ENCODE measurements at regions not wholly inside any gene's neighbourhood (a gene's known extent, or its start where the extent isn't known, plus 50 kb on each side); places are given as distances from the start of the nearest gene placed in this dataset.

DNA sequence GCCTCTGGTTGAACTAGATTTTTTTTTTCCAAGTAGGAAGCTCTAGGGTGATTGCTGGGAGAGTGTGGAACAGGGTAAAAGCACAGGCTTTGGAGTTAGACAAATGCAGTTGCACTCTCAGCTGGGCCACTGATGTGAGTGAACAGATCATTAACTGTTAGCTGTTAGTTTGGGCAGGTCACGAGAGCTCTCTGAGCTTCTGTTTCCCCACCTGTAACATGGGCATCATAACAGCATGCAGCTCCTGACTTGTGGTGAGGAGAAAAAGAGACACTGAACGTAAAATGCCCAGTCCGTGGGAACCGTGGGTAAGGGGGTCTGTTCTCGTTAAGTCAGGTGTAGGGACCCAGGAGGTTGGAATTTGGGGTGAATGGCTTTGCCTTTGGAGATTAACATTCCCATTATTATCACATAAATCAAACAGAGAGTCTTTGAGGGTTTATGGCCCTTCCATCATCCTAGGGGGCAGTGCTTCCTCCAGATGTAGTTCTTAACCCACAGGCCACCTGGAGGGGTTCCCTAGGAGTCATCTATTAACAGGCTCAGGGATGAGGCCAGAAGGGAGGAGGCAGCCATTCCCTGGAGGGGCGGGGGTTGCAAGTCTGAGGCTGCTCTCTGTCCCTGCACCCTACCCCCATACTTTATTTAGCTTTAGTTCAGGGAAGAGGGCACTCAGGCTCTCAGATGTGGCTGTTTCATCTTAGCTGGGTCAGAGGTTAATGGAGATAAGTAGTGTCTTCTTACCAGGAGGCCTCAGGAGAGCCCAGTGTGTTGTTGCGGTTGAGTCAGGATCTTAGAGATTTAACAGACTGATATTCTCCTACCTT, 135.2 kb downstream of the DACT1 start (continued):
- TF ChIP-seq CREB3 (CRISPR knock-in tag; IDR thresholded peaks at IDR 0.05), result no peak
- TF ChIP-seq PHF21A (CRISPR knock-in tag; IDR thresholded peaks at IDR 0.05), result no peak
- TF ChIP-seq SIX4 (CRISPR knock-in tag; IDR thresholded peaks at IDR 0.05), result no peak
- no peak for TF ChIP-seq ZNF614 (CRISPR knock-in tag; IDR thresholded peaks at IDR 0.05; ENCODE audit: borderline replicate concordance)

DNA sequence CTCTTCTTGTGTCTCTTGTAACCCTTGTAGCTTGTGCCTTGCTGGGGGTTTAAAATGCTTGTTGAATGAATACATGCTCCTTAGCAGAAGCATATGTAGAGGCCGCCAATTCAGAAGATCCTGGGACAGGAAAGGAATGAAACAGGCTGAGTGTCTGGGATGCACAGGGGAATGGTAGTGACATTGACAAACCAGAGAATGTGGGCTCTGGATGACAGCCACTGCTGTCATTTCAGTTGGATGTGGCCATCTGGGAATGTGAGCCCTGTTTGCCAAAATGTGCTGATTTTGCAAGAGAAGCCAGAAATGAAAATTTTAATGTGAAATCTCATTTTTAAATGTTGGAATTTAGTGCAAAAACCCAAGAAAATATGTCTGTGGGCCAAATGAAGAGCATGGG, 136.8 kb downstream of the DACT1 start:
- Histone ChIP-seq H3K27ac (ENCODE audit: extremely low read length, insufficient read depth, low read length) (no peak overlapping the region), H2AFZ (ENCODE audit: low read length) (no peak overlapping the region), H4K20me1 (ENCODE audit: insufficient read depth, low read length) (no peaks in the 10 kb centered on the region), H3K4me1 (ENCODE audit: insufficient read depth, low read length) (no peaks in the 10 kb centered on the region), H3K36me3 (replicated peaks in 1 of 2; ENCODE audit: control insufficient read depth in 1 of 2, insufficient read depth in 2 of 2, low read length in 2 of 2) (no peaks in the 10 kb centered on the region), H3K4me2 (ENCODE audit: low read depth, low read length) (no peak overlapping the region), H3K4me3 (replicated peaks in 1 of 3; ENCODE audit: insufficient read depth in 1 of 3, low read depth in 2 of 3, low read length in 3 of 3) (no peak overlapping the region), H3K79me2 (ENCODE audit: insufficient read depth, low read length) (no peaks in the 10 kb centered on the region), H3K27me3 (ENCODE audit: control insufficient read depth in 1 of 2, insufficient read depth in 2 of 2, low read length in 2 of 2) (no peaks in the 10 kb centered on the region), H3K9ac (ENCODE audit: insufficient read depth, low read depth, low read length) (no peak overlapping the region), H3K9me3 (ENCODE audit: low read length) (no peaks in the 10 kb centered on the region; the same call in 1 of the 2 replicates)
- DNase-seq (ENCODE audit: low spot score) (no peak), ATAC-seq (no peak), FAIRE-seq (no peak)
- ChIA-PET POLR2A (no interaction called here), CTCF (ENCODE audit: low intra/inter-chr PET ratio, low total read pairs) (no interaction called here)
- no TSS peak for BruUV-seq (replicated peaks)
- in situ Hi-C loops (cut with HindIII; ENCODE audit: extremely low pct_ligation_motif_present, low pct_unique_long_range_greater_than_20kb) (no loop called here), intact Hi-C loops (cut with micrococcal nuclease; ENCODE audit: unreplicated experiment) (no loop called here)
- 69% methylated on average over 1 of the region's 1 CpG for WGBS (ENCODE audit: low lambda C conversion rate)
- TF ChIP-seq ZNF225 (CRISPR knock-in tag; IDR thresholded peaks at IDR 0.05), result no peak
- no peak for TF ChIP-seq HDAC6 (IDR thresholded peaks at IDR 0.05; ENCODE audit: low read depth, low read length)
- TF ChIP-seq ZBTB14 (CRISPR knock-in tag; IDR thresholded peaks at IDR 0.05), result no peak
- no peak for TF ChIP-seq ZNF12 (CRISPR knock-in tag; IDR thresholded peaks at IDR 0.05)
- TF ChIP-seq, protein P1, sequence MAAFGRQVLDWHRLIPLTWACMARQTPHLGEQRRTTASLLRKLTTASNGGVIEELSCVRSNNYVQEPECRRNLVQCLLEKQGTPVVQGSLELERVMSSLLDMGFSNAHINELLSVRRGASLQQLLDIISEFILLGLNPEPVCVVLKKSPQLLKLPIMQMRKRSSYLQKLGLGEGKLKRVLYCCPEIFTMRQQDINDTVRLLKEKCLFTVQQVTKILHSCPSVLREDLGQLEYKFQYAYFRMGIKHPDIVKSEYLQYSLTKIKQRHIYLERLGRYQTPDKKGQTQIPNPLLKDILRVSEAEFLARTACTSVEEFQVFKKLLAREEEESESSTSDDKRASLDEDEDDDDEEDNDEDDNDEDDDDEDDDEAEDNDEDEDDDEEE (CRISPR knock-in tag; IDR thresholded peaks at IDR 0.05), result no peak
- no peak for TF ChIP-seq SRY (CRISPR knock-in tag; IDR thresholded peaks at IDR 0.05)

All from HepG2 (cell line).